ENCODE measurements at regions not wholly inside any gene's neighbourhood (a gene's known extent, or its start where the extent isn't known, plus 50 kb on each side); places are given as distances from the start of the nearest gene placed in this dataset.

DNA sequence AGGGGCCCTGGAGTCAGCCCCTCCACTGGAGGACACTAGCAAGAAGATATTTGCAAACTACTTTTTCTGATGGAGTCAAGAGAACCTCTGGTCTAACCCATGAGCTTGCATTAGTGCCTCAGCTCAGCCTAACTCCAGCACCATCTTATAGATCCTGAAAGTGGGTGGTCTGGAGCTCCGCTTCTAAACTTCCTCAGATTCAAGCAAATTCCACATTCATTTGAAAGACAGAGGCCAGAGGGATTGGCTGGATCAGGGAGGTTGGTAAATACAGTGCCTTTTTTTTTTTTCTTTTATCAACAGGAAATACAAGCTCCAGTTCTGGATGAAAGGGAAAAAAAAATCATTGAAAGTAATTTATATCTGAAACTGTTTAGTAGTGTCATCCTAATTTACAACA, 99.9 kb downstream of the ENC1 start (continued):
- TF ChIP-seq CHD1 (IDR thresholded peaks at IDR 0.05; ENCODE audit: low read depth, low read length), result no peak
- no peak for TF ChIP-seq TAF1 (IDR thresholded peaks at IDR 0.05; ENCODE audit: low read depth, low read length)
- TF ChIP-seq SIX5 (IDR thresholded peaks at IDR 0.05; ENCODE audit: low read depth, low read length), result no peak
